ENCODE measurements at regions not wholly inside any gene's neighbourhood (a gene's known extent, or its start where the extent isn't known, plus 50 kb on each side); places are given as distances from the start of the nearest gene placed in this dataset.

GRCh38 chr9:129322022-129322621 lies 144.1 kb upstream of the IER5L start:
- no peak overlapping the region for H2BK20ac ChIP-seq (ENCODE audit: low read length)
- no peak overlapping the region for H3K9ac ChIP-seq (replicated peaks in 1 of 4; ENCODE audit: extremely low read depth in 1 of 4, low read depth in 3 of 4, low read length in 3 of 4)
- H3K23ac ChIP-seq (ENCODE audit: insufficient read length), result no peak overlapping the region
- no peak overlapping the region for H3K27ac ChIP-seq (ENCODE audit: low read depth, low read length)
- FAIRE-seq (no peak), DNase-seq (ENCODE audit: low read depth in 1 of 2, low spot score in 2 of 2) (no peak)
- peaks cover 6% of the 10 kb centered on the region; the same call in 1 of the 2 replicates for H3K23me2 ChIP-seq (ENCODE audit: low read depth, low read length)
- H3K9me3 ChIP-seq (ENCODE audit: insufficient read depth in 2 of 2, low read depth in 1 of 2, low read length in 1 of 2), result no peaks in the 10 kb centered on the region
- peak overlapping the region; percentile 56; the same call in 1 of the 2 replicates for H2AK5ac ChIP-seq (ENCODE audit: low read depth, low read length)
- no peak overlapping the region for H2AFZ ChIP-seq (ENCODE audit: low read length)
- H2BK5ac ChIP-seq (ENCODE audit: low read depth, low read length), result no peak overlapping the region
- no peak overlapping the region for H3K56ac ChIP-seq (replicated peaks; ENCODE audit: insufficient read length, low read depth, low read length)
- H4K8ac ChIP-seq (ENCODE audit: extremely low read depth, insufficient read depth, low read length), result peak overlapping the region; percentile 5; the same call in 1 of the 2 replicates
- peak overlapping the region; percentile 97; the same call in 1 of the 2 replicates for H2BK15ac ChIP-seq (ENCODE audit: low read length)
- ChIA-PET CTCF (ENCODE audit: partially characterized antibody) (interaction anchor here (1.0 to 2.4 kb wide), 8 partner anchors 10 to 287 kb away, joined by 3 to 8 read pairs (median 4); no protein-coding TSS in a partner anchor), POLR2A (ENCODE audit: partially characterized antibody) (interaction anchor here (1.0 to 3.9 kb wide), 7 partner anchors 9 to 174 kb away, joined by 3 to 23 read pairs (median 3); no protein-coding TSS in a partner anchor)
- H3K4me3 ChIP-seq (ENCODE audit: extremely low read depth in 1 of 4, insufficient read depth in 2 of 4, low read depth in 3 of 4, low read length in 4 of 4), result no peak overlapping the region
- H3K18ac ChIP-seq (ENCODE audit: extremely low read depth, low read length), result no peak overlapping the region
- H4K20me1 ChIP-seq (replicated peaks in 1 of 2; ENCODE audit: control insufficient read depth in 1 of 2, insufficient read depth in 2 of 2, low read length in 2 of 2), result no peaks in the 10 kb centered on the region
- TF ChIP-seq SIRT6 (IDR thresholded peaks at IDR 0.05; ENCODE audit: low read length), result no peak
- TF ChIP-seq RFX5 (IDR thresholded peaks at IDR 0.05; ENCODE audit: borderline replicate concordance, low read depth, low read length), result no peak
- peak; percentile 18 for TF ChIP-seq RNF2 (IDR thresholded peaks at IDR 0.05; ENCODE audit: borderline replicate concordance, low read depth, low read length, missing control alignments, poor library complexity, severe bottlenecking)
- no peak for TF ChIP-seq SIN3A (conservative IDR thresholded peaks at IDR 0.05 in 1 of 2, IDR thresholded peaks at IDR 0.05 in 1 of 2; ENCODE audit: low read depth in 1 of 2, low read length in 2 of 2)
- TF ChIP-seq RAD21 (IDR thresholded peaks at IDR 0.05 in 1 of 2, conservative IDR thresholded peaks at IDR 0.05 in 1 of 2; ENCODE audit: low read depth in 2 of 2, low read length in 2 of 2), result peak in 1 of 2 experiments; percentile 10; a peak in 1 of 4 replicates
- no peak for TF ChIP-seq TBP (IDR thresholded peaks at IDR 0.05; ENCODE audit: low read depth, low read length)
- TF ChIP-seq BACH1 (IDR thresholded peaks at IDR 0.05; ENCODE audit: low read length), result no peak
- TF ChIP-seq, protein P1, sequence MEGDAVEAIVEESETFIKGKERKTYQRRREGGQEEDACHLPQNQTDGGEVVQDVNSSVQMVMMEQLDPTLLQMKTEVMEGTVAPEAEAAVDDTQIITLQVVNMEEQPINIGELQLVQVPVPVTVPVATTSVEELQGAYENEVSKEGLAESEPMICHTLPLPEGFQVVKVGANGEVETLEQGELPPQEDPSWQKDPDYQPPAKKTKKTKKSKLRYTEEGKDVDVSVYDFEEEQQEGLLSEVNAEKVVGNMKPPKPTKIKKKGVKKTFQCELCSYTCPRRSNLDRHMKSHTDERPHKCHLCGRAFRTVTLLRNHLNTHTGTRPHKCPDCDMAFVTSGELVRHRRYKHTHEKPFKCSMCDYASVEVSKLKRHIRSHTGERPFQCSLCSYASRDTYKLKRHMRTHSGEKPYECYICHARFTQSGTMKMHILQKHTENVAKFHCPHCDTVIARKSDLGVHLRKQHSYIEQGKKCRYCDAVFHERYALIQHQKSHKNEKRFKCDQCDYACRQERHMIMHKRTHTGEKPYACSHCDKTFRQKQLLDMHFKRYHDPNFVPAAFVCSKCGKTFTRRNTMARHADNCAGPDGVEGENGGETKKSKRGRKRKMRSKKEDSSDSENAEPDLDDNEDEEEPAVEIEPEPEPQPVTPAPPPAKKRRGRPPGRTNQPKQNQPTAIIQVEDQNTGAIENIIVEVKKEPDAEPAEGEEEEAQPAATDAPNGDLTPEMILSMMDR (IDR thresholded peaks at IDR 0.05; ENCODE audit: control extremely low read depth in 1 of 3, insufficient read depth in 1 of 3, low read depth in 1 of 3, low read length in 3 of 3), result peak in 2 of 3 experiments; percentile 11 to 19; a peak in 2 of 4 replicates
- H3K4me1 ChIP-seq (replicated peaks in 1 of 4; ENCODE audit: control insufficient read depth in 3 of 4, insufficient read depth in 4 of 4, low read length in 3 of 4), result peaks cover 0 to 19% (median 12%) of the 10 kb centered on the region in 4 experiments; a peak in 6 of 7 replicates
- peaks cover 0 to 7% (median 5%) of the 10 kb centered on the region in 4 experiments; a peak in 4 of 7 replicates for H3K27me3 ChIP-seq (replicated peaks in 1 of 4; ENCODE audit: control insufficient read depth in 3 of 4, extremely low read depth in 1 of 4, insufficient read depth in 3 of 4, low read length in 3 of 4)
- H4K91ac ChIP-seq (replicated peaks; ENCODE audit: insufficient read length, low read length), result peak overlapping the region; percentile 45
- no peaks in the 10 kb centered on the region for H3K36me3 ChIP-seq (ENCODE audit: control insufficient read depth in 2 of 4, insufficient read depth in 4 of 4, low read length in 3 of 4)
- no peak overlapping the region for H3K4ac ChIP-seq (replicated peaks; ENCODE audit: insufficient read length, low read depth, low read length)
- 87% methylated on average over 7 of the region's 7 CpGs; no CpG with 5 or more reads in 1 of the 2 experiments for WGBS, 2 experiments (ENCODE audit: extremely low coverage in 1 of 2, insufficient coverage in 1 of 2, insufficient read length in 1 of 2, insufficient replicate concordance in 2 of 2, low coverage in 1 of 2, low lambda C conversion rate in 2 of 2, missing lambda C conversion rate in 1 of 2)
- H3K4me2 ChIP-seq (ENCODE audit: insufficient read depth in 1 of 2, low read depth in 2 of 2, low read length in 2 of 2), result no peak overlapping the region
- H2BK12ac ChIP-seq (ENCODE audit: low read depth, low read length), result peak overlapping the region; percentile 86; the same call in 1 of the 2 replicates
- no peak overlapping the region for H2BK120ac ChIP-seq (replicated peaks; ENCODE audit: low read depth, low read length)
- no peak overlapping the region for H4K5ac ChIP-seq (ENCODE audit: insufficient read length, low read depth, low read length)
- H3K79me1 ChIP-seq (ENCODE audit: low read depth, low read length), result no peaks in the 10 kb centered on the region
- no peaks in the 10 kb centered on the region for H3K79me2 ChIP-seq (ENCODE audit: control insufficient read depth in 1 of 2, insufficient read depth in 2 of 2, low read length in 2 of 2)
- no peak overlapping the region for H3K14ac ChIP-seq (ENCODE audit: insufficient read length)
